NB4 (cell line): ENCODE measurements at regions not wholly inside any gene's neighbourhood (a gene's known extent, or its start where the extent isn't known, plus 50 kb on each side); places are given as distances from the start of the nearest gene placed in this dataset.

Experiments used
- CTCF ChIP-seq: IDR thresholded peaks from one replicate; pipeline ENCODE4 v1.5.1; 2012; ENCODE audit warnings: low read depth, low read length
- POLR2A ChIP-seq: IDR thresholded peaks from 2 replicates; pipeline ENCODE4 v1.6.1; 2011; ENCODE audit warnings: mild to moderate bottlenecking; ENCODE audit not compliant: insufficient read length; ENCODE audit errors: extremely low read depth

DNA sequence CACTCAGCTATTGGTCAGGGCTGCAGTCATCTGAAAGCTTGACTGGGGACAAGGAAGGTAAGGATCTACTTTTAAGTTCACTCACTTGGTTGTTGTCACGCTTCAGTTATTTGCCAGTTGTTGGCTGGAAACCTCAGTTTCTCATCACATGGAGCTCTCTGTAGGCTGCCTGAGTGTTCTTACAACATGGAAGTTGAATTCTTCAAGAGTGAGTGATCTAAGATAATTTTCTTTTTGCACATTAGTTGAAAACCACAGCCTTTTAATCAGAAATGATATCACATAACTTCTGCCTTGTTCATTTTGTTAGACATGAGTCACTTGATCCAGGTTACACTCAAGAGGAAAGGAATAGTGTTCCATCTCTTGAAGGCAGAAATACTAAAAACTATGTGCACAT, 552.7 kb downstream of the RAPGEF2 start:
- TF ChIP-seq CTCF, result no peak
- TF ChIP-seq POLR2A, result no peak
